Middle frontal gyrus (tissue), 1 donor: ENCODE measurements at regions not wholly inside any gene's neighbourhood (a gene's known extent, or its start where the extent isn't known, plus 50 kb on each side); places are given as distances from the start of the nearest gene placed in this dataset.

ENCODE experiments used
- DNase-seq: peaks from one replicate; pipeline ENCODE4 v3.0.0-alpha.2; 2015; ENCODE audit warnings: low spot score; ENCODE audit errors: extremely low spot score

- DNase-seq = no peak
These were observed 431.5 kb downstream of the DCDC2C start for GRCh38 chr2:4134551-4135550.

GRCh38 chr2:4135765-4136164, 432.4 kb downstream of the DCDC2C start:
- DNase-seq = no peak

- no peak for DNase-seq
These were observed 435.9 kb downstream of the DCDC2C start for GRCh38 chr2:4139316-4139715.

- no peak for DNase-seq
These were observed 436.4 kb downstream of the DCDC2C start for GRCh38 chr2:4139731-4140130.

GRCh38 chr2:4140281-4140970, 437.1 kb downstream of the DCDC2C start:
- DNase-seq = no peak

- no peak for DNase-seq
These were observed 441.4 kb downstream of the DCDC2C start for GRCh38 chr2:4144731-4145130.

GRCh38 chr2:4151521-4151920, 448.1 kb downstream of the DCDC2C start:
- no peak for DNase-seq

GRCh38 chr2:4152051-4152450, 448.7 kb downstream of the DCDC2C start:
- no peak for DNase-seq

- DNase-seq = no peak
These were observed 465.5 kb downstream of the DCDC2C start for GRCh38 chr2:4168834-4169233.

GRCh38 chr2:4174796-4175195, 471.4 kb downstream of the DCDC2C start:
- DNase-seq = no peak

GRCh38 chr2:4175343-4175742, 472.0 kb downstream of the DCDC2C start:
- DNase-seq = no peak

- DNase-seq = no peak
These were observed 477.3 kb downstream of the DCDC2C start for GRCh38 chr2:4180631-4181030.

- no peak for DNase-seq
These were observed 477.7 kb downstream of the DCDC2C start for GRCh38 chr2:4181062-4181461.

- no peak for DNase-seq
These were observed 485.2 kb downstream of the DCDC2C start for GRCh38 chr2:4188561-4188960.

GRCh38 chr2:4190548-4190947, 487.2 kb downstream of the DCDC2C start:
- no peak for DNase-seq

GRCh38 chr2:4192119-4192518, 488.7 kb downstream of the DCDC2C start:
- no peak for DNase-seq

GRCh38 chr2:4214444-4215205, 511.2 kb downstream of the DCDC2C start:
- no peak for DNase-seq

GRCh38 chr2:4217737-4218136, 514.4 kb downstream of the DCDC2C start:
- no peak for DNase-seq

GRCh38 chr2:4219101-4219500, 515.7 kb downstream of the DCDC2C start:
- no peak for DNase-seq

- DNase-seq = peak; percentile 15
These were observed 516.2 kb downstream of the DCDC2C start for GRCh38 chr2:4219571-4219970.

- DNase-seq = no peak
These were observed 518.1 kb downstream of the DCDC2C start for GRCh38 chr2:4221434-4221833.

GRCh38 chr2:4221845-4222244, 518.5 kb downstream of the DCDC2C start:
- no peak for DNase-seq
